Omental fat pad (tissue), 3 donors: ENCODE measurements at regions not wholly inside any gene's neighbourhood (a gene's known extent, or its start where the extent isn't known, plus 50 kb on each side); places are given as distances from the start of the nearest gene placed in this dataset.

Source experiments
- ATAC-seq: fragments of 150-250 bp; one replicate; pipeline ENCODE4 v1.9.1; 2016; ENCODE audit warnings: mild to moderate bottlenecking, moderate library complexity; ENCODE audit not compliant: low FRiP score
- DNase-seq: peaks from one replicate; pipeline ENCODE4 v3.0.0-alpha.2; 2019; ENCODE audit warnings: low spot score
- CTCF ChIP-seq, 3 donors: fragments of 450-650 bp; IDR thresholded peaks; one replicate each; pipeline ENCODE4 v1.5.1; 2016 to 2017; ENCODE audit warnings: antibody characterized with exemption in 3 of 3, mild to moderate bottlenecking in 3 of 3, moderate library complexity in 2 of 3

- DNase-seq (no peak), ATAC-seq (no peak)
- no peak for TF ChIP-seq CTCF (IDR thresholded peaks at IDR 0.05)
Measured at GRCh38 chr5:154630410-154630809, 124.8 kb upstream of the LARP1 start.

- no peak for TF ChIP-seq CTCF (IDR thresholded peaks at IDR 0.05)
- no peak for ATAC-seq
- no peak for DNase-seq
Measured at GRCh38 chr5:154628685-154629084, 126.5 kb upstream of the LARP1 start.

- no peak for DNase-seq
- peak; percentile 54 for ATAC-seq
Measured at GRCh38 chr5:154627698-154628678, 127.2 kb upstream of the LARP1 start.

GRCh38 chr5:154626876-154627557 is 128.2 kb upstream of the LARP1 start:
- TF ChIP-seq CTCF (IDR thresholded peaks at IDR 0.05): no peak
- DNase-seq: no peak
- ATAC-seq: no peak

More at GRCh38 chr5:154627698-154628678, 127.2 kb upstream of the LARP1 start:
- no peak for TF ChIP-seq CTCF (IDR thresholded peaks at IDR 0.05)

GRCh38 chr5:154625031-154625430 is 130.1 kb upstream of the LARP1 start:
- no peak for TF ChIP-seq CTCF (IDR thresholded peaks at IDR 0.05)
- no peak for DNase-seq

GRCh38 chr5:154624341-154624740 is 130.8 kb upstream of the LARP1 start:
- ATAC-seq (no peak), DNase-seq (no peak)
- no peak for TF ChIP-seq CTCF (IDR thresholded peaks at IDR 0.05)

More at GRCh38 chr5:154625031-154625430, 130.1 kb upstream of the LARP1 start:
- no peak for ATAC-seq
